ENCODE measurements at regions not wholly inside any gene's neighbourhood (a gene's known extent, or its start where the extent isn't known, plus 50 kb on each side); places are given as distances from the start of the nearest gene placed in this dataset.

GRCh38 chr12:46530373-46531056 lies 157.9 kb upstream of the SLC38A2 start (continued):
- no peak for TF ChIP-seq CTCF (IDR thresholded peaks at IDR 0.05; ENCODE audit: control extremely low read depth in 1 of 3, insufficient read depth in 1 of 3, low read depth in 1 of 3, low read length in 3 of 3)
- TF ChIP-seq SIX5 (IDR thresholded peaks at IDR 0.05; ENCODE audit: low read depth, low read length): no peak
- TF ChIP-seq SAP30 (IDR thresholded peaks at IDR 0.05; ENCODE audit: insufficient read depth, insufficient replicate concordance, low read length): no peak
- no peak for TF ChIP-seq EGR1 (IDR thresholded peaks at IDR 0.05; ENCODE audit: borderline replicate concordance, low read depth, low read length)
- no peak for TF ChIP-seq KDM4A (IDR thresholded peaks at IDR 0.05; ENCODE audit: low read depth, low read length, severe bottlenecking)
